OCI-LY1 (cell line): ENCODE measurements at regions not wholly inside any gene's neighbourhood (a gene's known extent, or its start where the extent isn't known, plus 50 kb on each side); places are given as distances from the start of the nearest gene placed in this dataset.
"Not testable (repeated sequence)": the region's sequence is repeated elsewhere in the genome, so short reads cannot be mapped to it uniquely, and the experiment has no call there.

Experiments used
- EZH2 ChIP-seq: fragments of 200-600 bp; sonication (generic), shearing (Covaris generic); IDR thresholded peaks from 2 replicates; pipeline ENCODE4 v1.8.0; 2017; ENCODE audit warnings: borderline replicate concordance, mixed run types, mild to moderate bottlenecking, antibody characterized with exemption, low read length, moderate library complexity, mixed read lengths
- TF ChIP-seq, protein P1 (sequence below): fragments of 200-600 bp; sonication (generic), shearing (Covaris generic); IDR thresholded peaks from 2 replicates; pipeline ENCODE4 v1.5.1; 2017; ENCODE audit warnings: mild to moderate bottlenecking, antibody characterized with exemption, low read length, moderate library complexity, mixed read lengths

DNA sequence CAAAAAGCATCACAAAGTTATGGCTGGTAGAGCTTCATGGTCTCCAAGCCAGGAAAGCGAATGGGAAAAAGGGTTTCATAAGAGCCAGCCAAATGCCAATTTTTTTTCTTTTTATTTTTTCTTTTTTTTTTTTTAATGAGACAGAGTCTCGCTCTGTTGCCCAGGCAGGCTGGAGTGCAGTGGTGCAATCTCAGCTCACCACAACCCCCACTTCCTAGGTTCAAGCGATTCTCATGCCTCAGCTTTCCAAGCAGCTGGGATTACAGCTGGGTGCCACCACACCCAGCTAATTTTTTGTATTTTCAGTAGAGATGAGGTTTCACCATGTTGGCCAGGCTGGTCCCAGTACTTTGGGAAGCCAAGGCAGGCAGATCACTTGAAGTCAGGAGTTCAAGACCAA, 148.7 kb upstream of the POGK start:
- TF ChIP-seq, protein P1, sequence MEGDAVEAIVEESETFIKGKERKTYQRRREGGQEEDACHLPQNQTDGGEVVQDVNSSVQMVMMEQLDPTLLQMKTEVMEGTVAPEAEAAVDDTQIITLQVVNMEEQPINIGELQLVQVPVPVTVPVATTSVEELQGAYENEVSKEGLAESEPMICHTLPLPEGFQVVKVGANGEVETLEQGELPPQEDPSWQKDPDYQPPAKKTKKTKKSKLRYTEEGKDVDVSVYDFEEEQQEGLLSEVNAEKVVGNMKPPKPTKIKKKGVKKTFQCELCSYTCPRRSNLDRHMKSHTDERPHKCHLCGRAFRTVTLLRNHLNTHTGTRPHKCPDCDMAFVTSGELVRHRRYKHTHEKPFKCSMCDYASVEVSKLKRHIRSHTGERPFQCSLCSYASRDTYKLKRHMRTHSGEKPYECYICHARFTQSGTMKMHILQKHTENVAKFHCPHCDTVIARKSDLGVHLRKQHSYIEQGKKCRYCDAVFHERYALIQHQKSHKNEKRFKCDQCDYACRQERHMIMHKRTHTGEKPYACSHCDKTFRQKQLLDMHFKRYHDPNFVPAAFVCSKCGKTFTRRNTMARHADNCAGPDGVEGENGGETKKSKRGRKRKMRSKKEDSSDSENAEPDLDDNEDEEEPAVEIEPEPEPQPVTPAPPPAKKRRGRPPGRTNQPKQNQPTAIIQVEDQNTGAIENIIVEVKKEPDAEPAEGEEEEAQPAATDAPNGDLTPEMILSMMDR: not testable (repeated sequence)
- TF ChIP-seq EZH2: not testable (repeated sequence)
